ENCODE measurements at regions not wholly inside any gene's neighbourhood (a gene's known extent, or its start where the extent isn't known, plus 50 kb on each side); places are given as distances from the start of the nearest gene placed in this dataset.

- no peak for TF ChIP-seq ZNF274 (IDR thresholded peaks at IDR 0.05; ENCODE audit: low read depth, low read length)
- H3K4me3 ChIP-seq (ENCODE audit: low read length), result no peak overlapping the region
These were observed 511.9 kb downstream of the BCOR start for GRCh38 chrX:39585808-39586207.

- no peak for TF ChIP-seq ZNF274 (IDR thresholded peaks at IDR 0.05; ENCODE audit: low read depth, low read length)
- H3K4me3 ChIP-seq (ENCODE audit: low read length), result no peak overlapping the region
These were observed 511.4 kb downstream of the BCOR start for GRCh38 chrX:39586359-39586758.

- no peak overlapping the region for H3K4me3 ChIP-seq (ENCODE audit: low read length)
These were observed 506.7 kb downstream of the BCOR start for GRCh38 chrX:39591099-39591498.

GRCh38 chrX:39592776-39593175, 505.0 kb downstream of the BCOR start:
- no peak for TF ChIP-seq ZNF274 (IDR thresholded peaks at IDR 0.05; ENCODE audit: low read depth, low read length)
- H3K4me3 ChIP-seq (ENCODE audit: low read length), result no peak overlapping the region

More at GRCh38 chrX:39591099-39591498, 506.7 kb downstream of the BCOR start:
- TF ChIP-seq ZNF274 (IDR thresholded peaks at IDR 0.05; ENCODE audit: low read depth, low read length), result no peak

GRCh38 chrX:39595977-39596376, 501.8 kb downstream of the BCOR start:
- no peak for TF ChIP-seq ZNF274 (IDR thresholded peaks at IDR 0.05; ENCODE audit: low read depth, low read length)
- H3K4me3 ChIP-seq (ENCODE audit: low read length), result no peak overlapping the region

- TF ChIP-seq ZNF274 (IDR thresholded peaks at IDR 0.05; ENCODE audit: low read depth, low read length), result no peak
- H3K4me3 ChIP-seq (ENCODE audit: low read length), result no peak overlapping the region
These were observed 501.3 kb downstream of the BCOR start for GRCh38 chrX:39596437-39596836.

GRCh38 chrX:39599339-39599738, 498.4 kb downstream of the BCOR start:
- TF ChIP-seq ZNF274 (IDR thresholded peaks at IDR 0.05; ENCODE audit: low read depth, low read length), result no peak

GRCh38 chrX:39600222-39600621, 497.5 kb downstream of the BCOR start:
- no peak overlapping the region for H3K4me3 ChIP-seq (ENCODE audit: low read length)
- TF ChIP-seq ZNF274 (IDR thresholded peaks at IDR 0.05; ENCODE audit: low read depth, low read length), result no peak

More at GRCh38 chrX:39599339-39599738, 498.4 kb downstream of the BCOR start:
- no peak overlapping the region for H3K4me3 ChIP-seq (ENCODE audit: low read length)

GRCh38 chrX:39601231-39602177, 496.3 kb downstream of the BCOR start:
- H3K4me3 ChIP-seq (ENCODE audit: low read length), result no peak overlapping the region
- TF ChIP-seq ZNF274 (IDR thresholded peaks at IDR 0.05; ENCODE audit: low read depth, low read length), result no peak

- TF ChIP-seq ZNF274 (IDR thresholded peaks at IDR 0.05; ENCODE audit: low read depth, low read length), result no peak
- H3K4me3 ChIP-seq (ENCODE audit: low read length), result no peak overlapping the region
These were observed 495.6 kb downstream of the BCOR start for GRCh38 chrX:39602195-39602594.

- TF ChIP-seq ZNF274 (IDR thresholded peaks at IDR 0.05; ENCODE audit: low read depth, low read length), result no peak
- H3K4me3 ChIP-seq (ENCODE audit: low read length), result no peak overlapping the region
These were observed 494.5 kb downstream of the BCOR start for GRCh38 chrX:39603230-39603629.

- TF ChIP-seq ZNF274 (IDR thresholded peaks at IDR 0.05; ENCODE audit: low read depth, low read length), result no peak
- no peak overlapping the region for H3K4me3 ChIP-seq (ENCODE audit: low read length)
These were observed 492.6 kb downstream of the BCOR start for GRCh38 chrX:39605183-39605582.

- TF ChIP-seq ZNF274 (IDR thresholded peaks at IDR 0.05; ENCODE audit: low read depth, low read length), result no peak
- H3K4me3 ChIP-seq (ENCODE audit: low read length), result no peak overlapping the region
These were observed 491.9 kb downstream of the BCOR start for GRCh38 chrX:39605866-39606265.

GRCh38 chrX:39609941-39610340, 487.8 kb downstream of the BCOR start:
- H3K4me3 ChIP-seq (ENCODE audit: low read length), result no peak overlapping the region
- TF ChIP-seq ZNF274 (IDR thresholded peaks at IDR 0.05; ENCODE audit: low read depth, low read length), result no peak

GRCh38 chrX:39611468-39611867, 486.3 kb downstream of the BCOR start:
- TF ChIP-seq ZNF274 (IDR thresholded peaks at IDR 0.05; ENCODE audit: low read depth, low read length), result no peak
- no peak overlapping the region for H3K4me3 ChIP-seq (ENCODE audit: low read length)
